ENCODE measurements at regions not wholly inside any gene's neighbourhood (a gene's known extent, or its start where the extent isn't known, plus 50 kb on each side); places are given as distances from the start of the nearest gene placed in this dataset.

- no peak for TF ChIP-seq CTCF (IDR thresholded peaks at IDR 0.05)
- no peak for TF ChIP-seq POLR2A (IDR thresholded peaks at IDR 0.05)
These were observed 86.3 kb upstream of the XCR1 start for GRCh38 chr3:46113608-46114007.

Data from esophagus squamous epithelium (tissue), 4 donors.